ENCODE measurements at regions not wholly inside any gene's neighbourhood (a gene's known extent, or its start where the extent isn't known, plus 50 kb on each side); places are given as distances from the start of the nearest gene placed in this dataset.

DNA sequence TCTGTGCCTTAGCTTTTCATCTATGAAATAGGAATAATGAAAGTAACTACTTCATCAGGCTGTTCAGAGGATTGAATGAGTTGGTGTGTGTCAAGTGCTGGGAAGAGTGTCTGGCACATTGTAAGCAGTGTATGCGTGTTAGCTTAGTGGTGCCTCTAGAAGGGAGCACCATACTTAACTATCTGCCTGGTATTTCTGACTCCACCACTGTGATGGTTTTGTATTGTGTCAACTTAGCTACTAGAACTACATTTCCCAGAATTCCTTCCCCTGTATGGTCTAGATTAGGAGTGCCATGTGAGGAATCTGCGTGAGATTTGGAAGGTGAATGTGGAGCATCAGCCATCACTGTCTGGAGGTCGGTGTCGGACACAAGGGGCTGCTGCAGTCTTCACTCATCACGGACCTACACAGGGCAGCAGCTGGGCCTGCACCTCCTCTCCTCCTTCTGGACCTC is 115.4 kb upstream of the GALNT15 start:
- no peak overlapping the region for H3K4me3 ChIP-seq (ENCODE audit: low read depth, low read length)
- DNase-seq (ENCODE audit: low read depth) = no peak
- no peak for TF ChIP-seq CTCF (IDR thresholded peaks at IDR 0.05; ENCODE audit: low read depth, low read length, missing control alignments)

DNA sequence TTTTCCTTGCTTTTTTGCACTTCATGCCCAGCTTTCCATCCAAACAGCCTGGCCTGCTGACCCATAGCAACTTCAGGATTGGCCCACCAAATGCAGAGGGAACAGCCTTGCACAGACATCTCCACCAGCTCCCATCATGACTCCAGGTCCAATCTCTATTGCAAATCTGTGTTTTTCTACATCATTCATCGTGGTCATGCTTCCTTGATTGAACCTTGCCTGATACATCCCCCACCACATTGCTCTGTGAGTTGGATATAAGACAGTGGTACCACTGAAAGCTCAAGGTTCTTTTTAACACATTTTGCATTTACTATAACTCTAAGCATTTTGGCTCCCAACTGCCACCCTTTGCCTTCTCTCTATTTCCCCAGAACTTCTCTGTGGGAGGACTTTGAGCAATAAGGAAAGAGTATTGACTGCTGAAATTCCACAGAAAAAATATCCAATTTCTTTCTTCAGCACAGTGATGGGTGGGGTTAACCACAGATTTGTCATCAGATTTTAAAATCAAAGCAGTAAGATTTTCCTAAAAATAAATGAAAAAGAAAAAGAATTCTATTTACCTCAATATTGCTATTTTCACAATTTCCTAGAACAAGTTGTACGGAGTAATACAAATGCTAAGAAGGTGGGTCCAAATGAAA is 114.6 kb upstream of the GALNT15 start:
- no peak overlapping the region for H3K4me3 ChIP-seq (ENCODE audit: low read depth, low read length)
- no peak for TF ChIP-seq CTCF (IDR thresholded peaks at IDR 0.05; ENCODE audit: low read depth, low read length, missing control alignments)
- no peak for DNase-seq (ENCODE audit: low read depth)

DNA sequence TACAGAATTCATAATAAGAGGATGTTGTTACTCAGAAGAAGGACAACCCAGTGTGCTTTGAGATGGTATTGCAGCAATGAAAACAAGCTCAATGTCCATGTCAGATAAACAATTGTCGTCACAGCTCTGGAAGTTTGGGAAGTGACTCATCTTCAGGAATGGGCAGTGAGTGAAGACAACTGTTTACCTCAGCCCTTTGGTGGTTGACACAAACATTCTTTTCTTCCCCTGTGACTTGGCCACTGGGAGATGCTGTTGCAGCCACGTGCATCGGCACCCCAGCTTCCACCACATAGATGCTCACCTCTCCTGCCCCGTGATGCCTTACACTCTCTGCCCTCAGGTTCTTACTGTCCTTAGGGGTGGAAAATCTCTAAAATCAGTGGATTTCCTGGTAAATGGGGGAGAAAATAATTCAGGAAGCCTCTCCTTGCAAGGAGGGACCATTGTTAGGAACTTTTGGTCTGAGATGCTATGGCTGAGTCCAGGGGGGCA is 114.1 kb upstream of the GALNT15 start:
- TF ChIP-seq CTCF (IDR thresholded peaks at IDR 0.05; ENCODE audit: low read depth, low read length, missing control alignments) = no peak
- H3K4me3 ChIP-seq (ENCODE audit: low read depth, low read length) = no peak overlapping the region
- no peak for DNase-seq (ENCODE audit: low read depth)

DNA sequence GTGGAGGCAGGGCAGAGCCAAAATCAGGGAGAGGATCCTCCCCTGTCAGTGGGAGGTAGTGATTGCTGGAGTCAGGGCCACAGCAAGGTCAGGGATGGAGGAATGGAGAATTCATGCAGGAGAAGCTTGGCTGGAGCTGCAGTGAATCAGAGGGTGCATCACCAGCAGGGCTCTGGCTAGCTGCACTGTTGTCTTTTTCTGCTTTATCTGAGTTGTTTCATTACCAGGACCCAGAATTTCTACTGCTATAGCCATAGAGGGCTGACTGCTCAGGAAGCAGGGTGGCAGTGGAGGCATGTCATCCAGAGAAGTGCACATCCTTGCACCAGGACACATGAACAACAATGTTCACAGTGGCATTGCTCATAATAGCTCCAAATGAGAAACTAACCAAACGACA is 113.5 kb upstream of the GALNT15 start:
- H3K4me3 ChIP-seq (ENCODE audit: low read depth, low read length) = no peak overlapping the region
- DNase-seq (ENCODE audit: low read depth) = no peak
- no peak for TF ChIP-seq CTCF (IDR thresholded peaks at IDR 0.05; ENCODE audit: low read depth, low read length, missing control alignments)

GRCh38 chr3:16061491-16061890 is 113.0 kb upstream of the GALNT15 start:
- TF ChIP-seq CTCF (IDR thresholded peaks at IDR 0.05; ENCODE audit: low read depth, low read length, missing control alignments) = no peak

GRCh38 chr3:16063603-16064002 is 110.9 kb upstream of the GALNT15 start:
- DNase-seq (ENCODE audit: low read depth) = no peak
- TF ChIP-seq CTCF (IDR thresholded peaks at IDR 0.05; ENCODE audit: low read depth, low read length, missing control alignments) = no peak

More at GRCh38 chr3:16061491-16061890, 113.0 kb upstream of the GALNT15 start:
- DNase-seq (ENCODE audit: low read depth) = no peak
- H3K4me3 ChIP-seq (ENCODE audit: low read depth, low read length) = no peak overlapping the region

More at GRCh38 chr3:16063603-16064002, 110.9 kb upstream of the GALNT15 start:
- no peak overlapping the region for H3K4me3 ChIP-seq (ENCODE audit: low read depth, low read length)

All from GM12864 (cell line).